WERI-Rb-1 (cell line): ENCODE measurements at regions not wholly inside any gene's neighbourhood (a gene's known extent, or its start where the extent isn't known, plus 50 kb on each side); places are given as distances from the start of the nearest gene placed in this dataset.

Source experiments
- DNase-seq: peaks from one replicate; pipeline ENCODE4 v3.0.0-alpha.2; 2020
- H3K27ac ChIP-seq: fragments of 250-450 bp; sonication (Bioruptor Pico); 2 replicates; pipeline ENCODE4 v1.5.1; 2020; ENCODE audit warnings: mild to moderate bottlenecking, moderate library complexity
- H3K27me3 ChIP-seq: fragments of 250-450 bp; sonication (Bioruptor Pico); 2 replicates; pipeline ENCODE4 v1.5.1; 2021; ENCODE audit warnings: mild to moderate bottlenecking, low read depth, moderate library complexity; ENCODE audit not compliant: insufficient read depth, severe bottlenecking
- H3K36me3 ChIP-seq: fragments of 250-450 bp; sonication (Bioruptor Pico); 2 replicates; pipeline ENCODE4 v1.5.1; 2020; ENCODE audit warnings: mild to moderate bottlenecking, moderate library complexity
- H3K4me3 ChIP-seq: 2 replicates; pipeline ENCODE4 v1.5.1; 2011; ENCODE audit warnings: low read depth, mild to moderate bottlenecking, control low read depth, low read length
- H3K9me3 ChIP-seq: fragments of 250-450 bp; sonication (Bioruptor Pico); 2 replicates; pipeline ENCODE4 v1.5.1; 2021; ENCODE audit warnings: mild to moderate bottlenecking, moderate library complexity; ENCODE audit not compliant: severe bottlenecking
- TF ChIP-seq, protein P1 (sequence below): IDR thresholded peaks from 2 replicates; pipeline ENCODE4 v1.5.1; 2011; ENCODE audit warnings: low read depth, mild to moderate bottlenecking, control low read depth, inconsistent platforms, low read length

DNA sequence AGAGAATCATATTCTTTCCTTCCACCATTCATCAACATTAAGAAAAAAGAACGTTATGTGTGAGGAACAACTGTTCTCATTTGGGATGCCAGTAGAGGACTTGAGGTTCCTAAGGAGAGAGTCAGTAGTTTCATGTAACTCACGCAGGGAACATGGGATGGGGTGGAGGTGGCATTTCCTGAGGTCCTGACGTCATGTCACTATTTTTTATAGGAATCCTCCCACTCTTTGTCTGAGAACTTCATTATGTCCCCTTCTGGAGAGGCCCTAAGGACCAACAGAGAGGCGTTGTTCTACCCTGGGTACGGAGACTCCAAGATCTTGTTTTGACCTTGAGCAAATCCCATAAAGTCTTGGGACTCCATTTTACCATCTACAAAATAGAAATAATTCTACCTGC lies 211.7 kb upstream of the SOX9 start:
- DNase-seq = no peak
- H3K4me3 ChIP-seq = no peak overlapping the region
- no peaks in the 10 kb centered on the region for H3K36me3 ChIP-seq
- no peak overlapping the region for H3K27ac ChIP-seq
- TF ChIP-seq, protein P1, sequence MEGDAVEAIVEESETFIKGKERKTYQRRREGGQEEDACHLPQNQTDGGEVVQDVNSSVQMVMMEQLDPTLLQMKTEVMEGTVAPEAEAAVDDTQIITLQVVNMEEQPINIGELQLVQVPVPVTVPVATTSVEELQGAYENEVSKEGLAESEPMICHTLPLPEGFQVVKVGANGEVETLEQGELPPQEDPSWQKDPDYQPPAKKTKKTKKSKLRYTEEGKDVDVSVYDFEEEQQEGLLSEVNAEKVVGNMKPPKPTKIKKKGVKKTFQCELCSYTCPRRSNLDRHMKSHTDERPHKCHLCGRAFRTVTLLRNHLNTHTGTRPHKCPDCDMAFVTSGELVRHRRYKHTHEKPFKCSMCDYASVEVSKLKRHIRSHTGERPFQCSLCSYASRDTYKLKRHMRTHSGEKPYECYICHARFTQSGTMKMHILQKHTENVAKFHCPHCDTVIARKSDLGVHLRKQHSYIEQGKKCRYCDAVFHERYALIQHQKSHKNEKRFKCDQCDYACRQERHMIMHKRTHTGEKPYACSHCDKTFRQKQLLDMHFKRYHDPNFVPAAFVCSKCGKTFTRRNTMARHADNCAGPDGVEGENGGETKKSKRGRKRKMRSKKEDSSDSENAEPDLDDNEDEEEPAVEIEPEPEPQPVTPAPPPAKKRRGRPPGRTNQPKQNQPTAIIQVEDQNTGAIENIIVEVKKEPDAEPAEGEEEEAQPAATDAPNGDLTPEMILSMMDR = no peak
- H3K27me3 ChIP-seq = peaks cover 58% of the 10 kb centered on the region
- no peaks in the 10 kb centered on the region for H3K9me3 ChIP-seq

- TF ChIP-seq, protein P1 = no peak
- DNase-seq = no peak
- no peak overlapping the region for H3K4me3 ChIP-seq
- no peaks in the 10 kb centered on the region for H3K36me3 ChIP-seq
- H3K27ac ChIP-seq = no peak overlapping the region
- H3K27me3 ChIP-seq = peaks cover 61% of the 10 kb centered on the region
- no peaks in the 10 kb centered on the region for H3K9me3 ChIP-seq
Measured at GRCh38 chr17:71910002-71910401, 210.8 kb upstream of the SOX9 start.

GRCh38 chr17:71914042-71914441 lies 206.8 kb upstream of the SOX9 start:
- H3K27ac ChIP-seq = no peak overlapping the region
- no peak overlapping the region for H3K4me3 ChIP-seq
- H3K27me3 ChIP-seq = peaks cover 73% of the 10 kb centered on the region
- no peaks in the 10 kb centered on the region for H3K9me3 ChIP-seq
- no peaks in the 10 kb centered on the region for H3K36me3 ChIP-seq
- TF ChIP-seq, protein P1 = no peak
- no peak for DNase-seq

DNA sequence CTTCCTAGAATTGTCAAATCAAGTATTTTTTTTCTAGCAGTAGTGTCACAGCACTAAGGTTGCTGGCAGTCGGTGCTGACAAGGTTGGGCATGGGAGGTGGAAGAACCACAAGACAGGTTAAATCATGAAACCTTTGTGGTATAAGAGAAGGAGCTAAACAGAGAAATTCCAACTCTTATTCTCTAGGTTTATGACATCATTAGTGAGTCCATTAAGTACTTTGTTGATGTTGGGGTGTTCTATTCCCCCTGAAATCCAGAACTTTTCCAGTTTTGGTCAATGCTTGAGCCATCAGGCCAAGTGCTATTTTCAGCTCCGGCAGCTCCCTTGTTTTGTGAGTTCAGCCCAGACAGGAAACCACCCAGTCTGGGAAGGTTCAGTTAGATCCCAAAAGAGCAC lies 206.0 kb upstream of the SOX9 start:
- no peaks in the 10 kb centered on the region for H3K9me3 ChIP-seq
- TF ChIP-seq, protein P1 = no peak
- H3K36me3 ChIP-seq = no peaks in the 10 kb centered on the region
- peaks cover 75% of the 10 kb centered on the region for H3K27me3 ChIP-seq
- DNase-seq = no peak
- no peak overlapping the region for H3K27ac ChIP-seq
- no peak overlapping the region for H3K4me3 ChIP-seq

- DNase-seq = no peak
- H3K36me3 ChIP-seq = no peaks in the 10 kb centered on the region
- H3K27ac ChIP-seq = no peak overlapping the region
- TF ChIP-seq, protein P1 = no peak
- H3K27me3 ChIP-seq = peaks cover 68% of the 10 kb centered on the region
- H3K4me3 ChIP-seq = no peak overlapping the region
- no peaks in the 10 kb centered on the region for H3K9me3 ChIP-seq
Measured at GRCh38 chr17:71917715-71918114, 203.1 kb upstream of the SOX9 start.

- TF ChIP-seq, protein P1 = no peak
- Histone ChIP-seq H3K9me3 (no peaks in the 10 kb centered on the region), H3K27ac (no peak overlapping the region), H3K27me3 (peaks cover 75% of the 10 kb centered on the region), H3K36me3 (no peaks in the 10 kb centered on the region), H3K4me3 (no peak overlapping the region)
- DNase-seq = no peak
Measured at GRCh38 chr17:71919186-71919585, 201.6 kb upstream of the SOX9 start.
